ENCODE measurements at regions not wholly inside any gene's neighbourhood (a gene's known extent, or its start where the extent isn't known, plus 50 kb on each side); places are given as distances from the start of the nearest gene placed in this dataset.

DNA sequence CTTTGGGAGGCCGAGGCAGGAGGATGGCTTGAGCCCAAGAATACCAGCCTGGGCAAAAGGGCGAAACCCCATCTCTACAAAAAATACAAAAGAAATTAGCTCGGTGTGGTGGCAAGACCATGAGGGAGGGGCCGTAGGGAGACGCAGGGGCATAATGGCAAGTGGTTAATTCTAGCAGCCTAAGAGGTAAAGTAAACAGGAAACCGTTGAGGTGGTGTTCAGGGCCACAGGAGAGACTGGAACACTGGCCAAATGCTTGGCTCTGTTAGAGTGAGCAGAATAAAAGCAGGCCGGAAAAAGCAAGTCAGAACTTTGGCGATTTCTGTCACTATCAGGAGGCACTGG, 89.2 kb downstream of the RIPK4 start:
- no peak overlapping the region for H3K4me3 ChIP-seq (ENCODE audit: low read depth, low read length)
- TF ChIP-seq CTCF (IDR thresholded peaks at IDR 0.05; ENCODE audit: insufficient read depth, low read length), result no peak
- DNase-seq (ENCODE audit: low read depth), result no peak

GRCh38 chr21:41676198-41676597, 90.7 kb downstream of the RIPK4 start:
- no peak for TF ChIP-seq CTCF (IDR thresholded peaks at IDR 0.05; ENCODE audit: insufficient read depth, low read length)
- no peak overlapping the region for H3K4me3 ChIP-seq (ENCODE audit: low read depth, low read length)
- DNase-seq (ENCODE audit: low read depth), result no peak

DNA sequence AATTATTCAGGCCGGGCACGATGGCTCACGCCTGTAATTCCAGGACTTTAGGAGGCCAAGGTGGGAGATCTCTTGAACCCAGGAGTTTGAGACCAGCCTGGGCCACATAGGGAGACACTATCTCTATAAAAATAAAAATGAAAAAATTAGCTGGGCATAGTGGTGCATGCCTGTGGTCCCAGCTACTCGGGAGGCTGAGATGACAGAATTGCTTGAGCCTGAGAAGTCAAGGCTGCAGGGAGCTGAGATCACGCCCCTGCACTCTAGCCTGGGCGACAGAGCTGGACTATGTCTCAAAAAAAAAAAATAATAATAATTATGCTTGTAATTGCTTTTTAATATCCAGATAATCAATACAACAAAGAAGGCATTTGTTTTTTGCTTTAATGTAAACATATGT, 91.3 kb downstream of the RIPK4 start:
- H3K4me3 ChIP-seq (ENCODE audit: low read depth, low read length), result no peak overlapping the region
- DNase-seq (ENCODE audit: low read depth), result no peak
- TF ChIP-seq CTCF (IDR thresholded peaks at IDR 0.05; ENCODE audit: insufficient read depth, low read length), result no peak

DNA sequence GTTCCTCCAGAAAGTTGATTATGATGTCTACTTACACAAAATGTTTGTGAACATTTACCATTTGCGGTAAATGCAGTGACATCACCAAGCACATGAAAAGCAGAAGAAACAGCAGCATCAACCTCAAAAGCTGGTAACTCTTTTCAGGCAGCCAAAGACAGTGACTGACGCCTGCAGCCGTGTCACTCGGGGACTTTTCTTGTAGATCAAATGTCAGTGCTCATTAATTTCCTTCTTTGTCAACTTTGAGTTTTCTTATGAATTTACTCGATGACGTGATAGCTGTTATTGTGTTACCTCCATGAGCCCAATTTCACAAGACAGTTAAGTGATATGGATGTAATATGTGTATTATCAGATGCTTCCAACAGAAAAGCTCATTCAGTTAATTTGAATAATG, 92.5 kb downstream of the RIPK4 start:
- no peak overlapping the region for H3K4me3 ChIP-seq (ENCODE audit: low read depth, low read length)
- no peak for TF ChIP-seq CTCF (IDR thresholded peaks at IDR 0.05; ENCODE audit: insufficient read depth, low read length)
- DNase-seq (ENCODE audit: low read depth), result no peak

GRCh38 chr21:41673596-41674335, 93.1 kb downstream of the RIPK4 start:
- TF ChIP-seq CTCF (IDR thresholded peaks at IDR 0.05; ENCODE audit: insufficient read depth, low read length), result no peak
- no peak for DNase-seq (ENCODE audit: low read depth)
- no peak overlapping the region for H3K4me3 ChIP-seq (ENCODE audit: low read depth, low read length)

GRCh38 chr21:41673071-41673470, 93.8 kb downstream of the RIPK4 start:
- no peak overlapping the region for H3K4me3 ChIP-seq (ENCODE audit: low read depth, low read length)
- no peak for TF ChIP-seq CTCF (IDR thresholded peaks at IDR 0.05; ENCODE audit: insufficient read depth, low read length)
- DNase-seq (ENCODE audit: low read depth), result no peak

DNA sequence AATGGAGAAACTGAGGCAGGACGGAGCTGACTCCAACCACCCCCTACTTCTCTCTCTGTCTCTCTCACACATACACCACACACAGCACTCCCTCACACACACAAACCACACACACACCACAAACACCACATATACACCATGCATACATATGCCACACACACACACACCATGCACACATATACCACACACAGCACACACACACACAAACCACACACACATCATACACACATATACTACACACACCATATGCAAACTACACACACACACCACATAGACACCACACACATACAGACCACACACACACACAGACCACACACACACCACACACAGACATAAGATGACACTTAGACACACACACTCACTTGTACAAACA, 94.3 kb downstream of the RIPK4 start:
- TF ChIP-seq CTCF (IDR thresholded peaks at IDR 0.05; ENCODE audit: insufficient read depth, low read length), result no peak
- no peak for DNase-seq (ENCODE audit: low read depth)
- H3K4me3 ChIP-seq (ENCODE audit: low read depth, low read length), result no peak overlapping the region
